Progenitor cell of endocrine pancreas (in vitro differentiated cells): ENCODE measurements at regions not wholly inside any gene's neighbourhood (a gene's known extent, or its start where the extent isn't known, plus 50 kb on each side); places are given as distances from the start of the nearest gene placed in this dataset.

Experiments used
- DNase-seq: peaks from one replicate; pipeline ENCODE4 v3.0.0; 2021; ENCODE audit warnings: low spot score; ENCODE audit not compliant: unreplicated experiment
- H3K27ac Mint-ChIP-seq: 2 replicates; pipeline ENCODE4 v1.8.0; 2021; ENCODE audit warnings: mild to moderate bottlenecking, moderate library complexity, mixed read lengths
- H3K27me3 Mint-ChIP-seq: 2 replicates; pipeline ENCODE4 v1.8.0; 2021; ENCODE audit warnings: mixed read lengths
- H3K36me3 Mint-ChIP-seq: 2 replicates; pipeline ENCODE4 v1.8.0; 2022; ENCODE audit warnings: mixed read lengths; ENCODE audit not compliant: insufficient read depth
- H3K4me1 Mint-ChIP-seq: 2 replicates; pipeline ENCODE4 v1.8.0; 2021; ENCODE audit warnings: low read depth, mixed read lengths
- H3K4me3 Mint-ChIP-seq: 2 replicates; pipeline ENCODE4 v1.8.0; 2021; ENCODE audit warnings: low read depth, mild to moderate bottlenecking, moderate library complexity, mixed read lengths
- H3K9me3 Mint-ChIP-seq: 2 replicates; pipeline ENCODE4 v1.8.0; 2021; ENCODE audit warnings: low read depth, mixed read lengths
- TF ChIP-seq, protein P1 (sequence below): fragments of 200-600 bp; sonication (generic); IDR thresholded peaks from one replicate; pipeline ENCODE4 v1.5.0; 2021; ENCODE audit warnings: antibody characterized with exemption, mild to moderate bottlenecking; ENCODE audit not compliant: unreplicated experiment

DNA sequence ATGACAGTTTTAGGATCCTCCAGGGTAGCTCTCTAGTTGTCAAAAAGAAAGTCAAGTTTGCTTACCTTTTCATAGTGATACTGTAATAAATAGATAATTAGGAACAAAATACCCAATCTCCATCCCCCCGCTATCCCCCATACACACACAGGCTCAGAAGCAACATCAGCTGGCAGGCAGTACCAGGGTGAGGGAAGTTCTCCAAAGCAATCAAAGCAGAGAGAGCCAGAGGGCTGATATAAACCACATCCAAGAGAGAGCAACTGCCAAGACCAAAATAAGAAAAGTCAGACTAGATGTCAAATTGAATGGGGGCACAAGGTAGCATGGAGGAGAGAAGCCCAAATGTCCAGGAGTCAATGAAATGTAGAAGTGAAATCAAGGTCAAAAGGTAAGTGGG, 80.2 kb upstream of the PTPRR start:
- TF ChIP-seq, protein P1, sequence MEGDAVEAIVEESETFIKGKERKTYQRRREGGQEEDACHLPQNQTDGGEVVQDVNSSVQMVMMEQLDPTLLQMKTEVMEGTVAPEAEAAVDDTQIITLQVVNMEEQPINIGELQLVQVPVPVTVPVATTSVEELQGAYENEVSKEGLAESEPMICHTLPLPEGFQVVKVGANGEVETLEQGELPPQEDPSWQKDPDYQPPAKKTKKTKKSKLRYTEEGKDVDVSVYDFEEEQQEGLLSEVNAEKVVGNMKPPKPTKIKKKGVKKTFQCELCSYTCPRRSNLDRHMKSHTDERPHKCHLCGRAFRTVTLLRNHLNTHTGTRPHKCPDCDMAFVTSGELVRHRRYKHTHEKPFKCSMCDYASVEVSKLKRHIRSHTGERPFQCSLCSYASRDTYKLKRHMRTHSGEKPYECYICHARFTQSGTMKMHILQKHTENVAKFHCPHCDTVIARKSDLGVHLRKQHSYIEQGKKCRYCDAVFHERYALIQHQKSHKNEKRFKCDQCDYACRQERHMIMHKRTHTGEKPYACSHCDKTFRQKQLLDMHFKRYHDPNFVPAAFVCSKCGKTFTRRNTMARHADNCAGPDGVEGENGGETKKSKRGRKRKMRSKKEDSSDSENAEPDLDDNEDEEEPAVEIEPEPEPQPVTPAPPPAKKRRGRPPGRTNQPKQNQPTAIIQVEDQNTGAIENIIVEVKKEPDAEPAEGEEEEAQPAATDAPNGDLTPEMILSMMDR = no peak
- no peak overlapping the region for H3K27ac Mint-ChIP-seq
- DNase-seq = no peak
- H3K4me3 Mint-ChIP-seq = no peak overlapping the region
- H3K27me3 Mint-ChIP-seq = no peaks in the 10 kb centered on the region
- H3K36me3 Mint-ChIP-seq = no peaks in the 10 kb centered on the region
- H3K4me1 Mint-ChIP-seq = no peaks in the 10 kb centered on the region
- H3K9me3 Mint-ChIP-seq = no peaks in the 10 kb centered on the region

DNA sequence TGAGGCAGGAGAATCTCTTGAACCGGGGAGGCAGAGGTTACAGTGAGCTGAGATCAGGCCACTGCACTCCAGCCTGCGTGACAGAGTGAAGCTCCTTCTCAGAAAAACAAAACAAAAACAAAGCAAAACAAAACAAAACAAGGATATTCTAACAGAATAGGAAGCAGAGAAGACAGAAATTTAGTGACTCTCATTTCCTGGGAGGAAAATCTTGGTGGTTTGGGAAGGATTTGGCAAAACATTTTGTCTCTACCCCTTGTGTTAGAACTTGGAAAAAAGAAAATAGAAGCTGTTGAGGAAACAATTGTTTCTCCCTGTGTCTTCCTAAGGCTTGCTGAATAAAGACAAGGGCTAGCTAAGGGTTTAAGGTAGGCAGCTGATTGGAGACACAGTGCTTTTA, 79.7 kb upstream of the PTPRR start:
- Mint-ChIP-seq H3K36me3 (no peaks in the 10 kb centered on the region), H3K27ac (no peak overlapping the region), H3K4me1 (no peaks in the 10 kb centered on the region), H3K4me3 (no peak overlapping the region), H3K9me3 (no peaks in the 10 kb centered on the region), H3K27me3 (no peaks in the 10 kb centered on the region)
- TF ChIP-seq, protein P1 = no peak
- no peak for DNase-seq

DNA sequence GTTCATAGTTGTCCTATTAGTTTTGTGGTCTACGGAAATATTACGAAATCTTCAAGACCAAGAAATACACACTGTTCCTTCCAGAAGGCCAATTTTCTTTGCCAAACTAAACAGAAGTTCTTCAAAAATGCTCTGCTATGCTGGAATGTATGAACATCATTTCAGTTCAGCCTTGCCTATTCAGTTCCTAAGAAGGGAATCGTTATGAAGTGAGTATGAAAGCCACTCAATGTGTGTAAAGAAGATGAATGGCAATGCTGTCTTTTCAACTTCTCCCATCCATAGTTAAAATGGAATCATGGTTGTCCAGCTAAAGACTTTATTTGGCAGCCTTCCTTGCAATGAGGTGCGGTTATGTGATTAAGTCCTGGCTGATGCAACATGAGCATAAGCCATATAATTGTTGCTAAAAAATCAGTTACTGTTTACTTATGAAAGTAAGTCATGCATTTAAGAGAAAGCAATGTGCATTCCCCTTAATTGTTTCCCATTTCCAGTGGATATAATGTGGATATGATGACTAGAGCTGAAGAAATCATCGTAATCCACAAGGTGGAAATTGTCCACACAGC, 73.8 kb upstream of the PTPRR start:
- H3K27ac Mint-ChIP-seq = no peak overlapping the region
- TF ChIP-seq, protein P1 = no peak
- H3K4me1 Mint-ChIP-seq = no peaks in the 10 kb centered on the region
- no peaks in the 10 kb centered on the region for H3K9me3 Mint-ChIP-seq
- H3K4me3 Mint-ChIP-seq = no peak overlapping the region
- DNase-seq = no peak
- H3K27me3 Mint-ChIP-seq = no peaks in the 10 kb centered on the region
- no peaks in the 10 kb centered on the region for H3K36me3 Mint-ChIP-seq

DNA sequence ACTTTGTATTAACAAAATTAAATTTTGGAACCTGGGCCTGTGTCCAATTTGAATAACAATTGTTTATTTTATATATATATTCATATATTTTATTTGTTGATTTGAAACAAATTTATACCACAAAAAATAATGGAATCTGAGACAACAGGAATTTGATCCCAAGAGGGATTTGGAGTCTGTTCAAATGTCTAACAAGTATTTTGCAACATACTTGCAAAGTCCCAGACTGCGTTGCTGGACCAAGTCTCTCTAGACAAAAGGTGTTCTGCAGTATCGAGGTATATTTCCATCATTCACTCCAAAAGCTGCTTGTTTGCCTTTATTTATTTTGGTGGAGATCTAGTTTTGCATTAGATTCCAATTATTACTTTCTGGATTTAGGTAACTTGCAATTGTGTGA, 68.7 kb upstream of the PTPRR start:
- DNase-seq = no peak
- Mint-ChIP-seq H3K4me3 (no peak overlapping the region), H3K36me3 (no peaks in the 10 kb centered on the region), H3K4me1 (no peaks in the 10 kb centered on the region), H3K27ac (no peak overlapping the region), H3K27me3 (no peaks in the 10 kb centered on the region), H3K9me3 (no peaks in the 10 kb centered on the region)
- TF ChIP-seq, protein P1 = no peak

DNA sequence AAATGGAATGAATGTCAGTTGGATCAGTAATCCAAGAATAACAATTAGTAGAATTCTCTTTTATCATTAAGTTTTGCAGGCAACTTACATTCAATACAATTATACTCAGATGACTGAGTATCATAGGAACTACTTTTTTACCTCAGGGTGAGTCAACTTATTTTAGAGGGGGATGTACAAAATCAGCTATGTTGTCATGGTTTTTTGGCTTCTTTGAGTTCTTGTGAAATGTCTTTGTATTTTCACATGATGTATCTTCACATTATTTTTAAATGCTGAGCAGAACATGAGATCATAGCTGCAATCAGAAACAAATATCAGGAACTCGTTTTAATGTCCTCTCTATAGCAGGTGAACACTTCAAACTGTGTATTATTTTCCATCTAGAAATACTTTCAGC, 65.3 kb upstream of the PTPRR start:
- no peak overlapping the region for H3K4me3 Mint-ChIP-seq
- TF ChIP-seq, protein P1 = no peak
- H3K27ac Mint-ChIP-seq = no peak overlapping the region
- no peaks in the 10 kb centered on the region for H3K27me3 Mint-ChIP-seq
- peaks cover 3% of the 10 kb centered on the region for H3K4me1 Mint-ChIP-seq
- no peak for DNase-seq
- H3K36me3 Mint-ChIP-seq = no peaks in the 10 kb centered on the region
- no peaks in the 10 kb centered on the region for H3K9me3 Mint-ChIP-seq
